Glomerular visceral epithelial cell (primary cell): ENCODE measurements at regions not wholly inside any gene's neighbourhood (a gene's known extent, or its start where the extent isn't known, plus 50 kb on each side); places are given as distances from the start of the nearest gene placed in this dataset.

Experiments used
- DNase-seq: peaks from one replicate; pipeline ENCODE4 v3.0.0-alpha.2; 2016; ENCODE audit errors: extremely low spot score

DNA sequence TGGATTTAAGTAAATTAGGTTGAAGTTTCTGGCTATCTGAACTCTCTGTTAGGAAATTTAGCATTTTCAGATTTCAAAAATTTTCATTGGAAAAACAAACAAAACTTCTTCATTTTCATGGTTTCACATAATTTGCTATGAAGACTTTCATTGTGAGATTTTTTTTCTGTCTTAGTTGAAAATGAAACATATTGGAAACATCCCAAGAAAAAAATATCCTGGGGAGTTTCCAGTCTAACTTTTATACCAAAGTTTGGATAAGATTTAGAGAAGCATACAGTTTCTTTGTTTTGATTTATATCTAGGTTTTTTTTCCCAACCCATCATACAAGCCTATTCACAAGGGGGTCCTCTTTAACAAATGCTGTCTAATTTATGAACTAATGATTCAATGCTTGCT is 300.5 kb upstream of the SEMA3A start:
- DNase-seq: no peak

GRCh38 chr7:84492098-84493034 is 297.8 kb upstream of the SEMA3A start:
- DNase-seq: no peak

DNA sequence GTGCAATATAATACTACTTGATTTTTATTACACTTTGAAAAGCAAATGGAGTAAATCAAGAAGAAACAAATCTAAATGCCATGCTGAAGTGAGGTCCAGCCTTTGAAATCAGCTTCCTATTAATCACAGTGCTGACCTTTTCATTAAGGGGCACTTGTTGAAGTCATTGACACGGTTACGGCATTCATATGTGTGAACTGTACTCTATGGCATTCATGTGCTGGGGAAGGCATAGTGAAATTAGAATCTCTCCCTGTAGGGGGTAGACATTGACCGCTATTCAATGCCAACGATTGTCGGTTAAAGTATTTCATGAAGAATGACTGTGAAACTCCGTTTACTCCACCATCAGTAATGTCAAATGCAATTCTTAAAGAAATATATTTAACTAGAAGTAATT is 296.1 kb upstream of the SEMA3A start:
- DNase-seq: no peak

DNA sequence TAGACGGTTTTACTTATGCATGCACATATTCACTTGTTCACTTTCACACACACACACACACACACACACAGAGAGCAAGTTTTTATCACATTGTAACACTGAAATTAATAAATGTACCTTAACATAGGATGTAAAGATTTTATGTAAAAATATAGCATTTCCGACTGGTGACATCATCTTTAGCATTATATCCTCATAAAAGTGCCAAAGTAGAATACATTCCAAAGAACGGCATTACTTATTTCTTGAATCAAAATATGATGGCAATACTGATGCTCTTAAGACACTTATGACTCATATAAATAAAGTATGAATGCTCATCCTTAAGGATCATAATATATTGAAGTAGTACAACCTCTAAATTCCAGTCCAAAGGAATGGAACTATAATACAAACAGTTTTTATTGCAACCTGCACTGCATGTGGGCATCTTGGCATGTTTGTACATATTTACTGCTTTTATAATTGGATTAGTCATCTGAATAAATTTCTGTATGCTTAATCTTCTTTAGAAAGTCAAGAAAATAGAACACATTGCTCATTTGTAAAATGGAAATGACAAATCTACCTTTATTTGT is 290.0 kb upstream of the SEMA3A start:
- no peak for DNase-seq

DNA sequence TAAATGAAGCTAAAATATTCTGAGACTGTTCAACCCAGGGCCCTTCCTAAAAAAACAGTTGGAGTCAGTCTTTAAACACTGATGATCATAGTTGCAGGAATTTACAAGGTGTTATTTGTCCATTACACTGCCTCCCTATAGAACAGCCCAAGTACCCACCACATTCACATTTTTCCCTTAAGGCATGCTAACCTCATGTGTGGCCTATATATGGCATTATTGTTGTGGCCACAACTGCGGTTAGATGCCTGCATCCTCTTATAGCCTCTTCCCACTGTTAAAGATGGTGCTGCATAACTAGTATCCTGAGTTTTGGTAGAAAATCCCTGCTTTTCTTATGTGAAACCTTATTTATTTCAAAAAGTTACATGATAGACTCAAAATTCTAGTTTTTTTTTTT is 287.9 kb upstream of the SEMA3A start:
- DNase-seq: no peak

- DNase-seq: no peak
Measured at GRCh38 chr7:84479059-84479458, 284.5 kb upstream of the SEMA3A start.

GRCh38 chr7:84477786-84478478 is 283.3 kb upstream of the SEMA3A start:
- DNase-seq: peak; percentile 7

DNA sequence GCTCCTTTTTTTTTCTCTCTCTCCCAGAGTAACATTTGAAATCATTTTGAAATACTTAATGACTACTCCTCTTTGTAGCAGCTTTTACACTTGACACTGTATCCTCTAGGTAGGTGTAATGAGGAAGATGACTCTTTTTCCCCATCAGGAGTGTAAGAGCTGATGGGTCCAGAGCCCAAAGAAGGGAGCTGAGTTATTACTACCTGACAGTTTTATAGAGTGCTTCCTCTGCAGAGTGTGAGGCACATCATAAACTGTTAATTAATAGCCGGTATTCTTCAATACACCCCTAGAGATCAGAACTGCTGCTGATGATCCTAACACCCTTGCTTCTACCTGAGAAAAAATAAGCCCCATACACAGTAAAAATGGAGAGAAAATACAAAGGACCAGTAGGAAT is 279.8 kb upstream of the SEMA3A start:
- DNase-seq: no peak

- no peak for DNase-seq
Measured at GRCh38 chr7:84471576-84471975, 277.0 kb upstream of the SEMA3A start.

DNA sequence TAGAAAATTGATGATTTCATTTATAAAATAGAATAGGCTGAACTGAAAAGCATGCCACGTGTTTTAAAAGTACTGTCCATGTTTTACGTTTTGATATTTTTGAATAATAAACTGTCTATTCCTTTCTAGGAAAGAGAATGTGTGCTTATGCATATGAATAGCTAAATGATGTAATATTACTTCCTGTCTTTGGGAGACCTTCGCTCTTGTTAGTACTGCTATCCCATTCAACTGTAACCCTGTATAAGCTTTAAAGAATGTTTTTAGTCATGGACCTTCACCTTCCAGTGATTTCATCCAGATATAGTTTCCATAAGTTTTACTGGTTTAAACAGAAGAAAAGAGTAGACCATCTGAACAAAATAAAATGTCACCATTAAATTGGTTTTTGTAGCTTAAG is 274.4 kb upstream of the SEMA3A start:
- DNase-seq: peak; percentile 7

DNA sequence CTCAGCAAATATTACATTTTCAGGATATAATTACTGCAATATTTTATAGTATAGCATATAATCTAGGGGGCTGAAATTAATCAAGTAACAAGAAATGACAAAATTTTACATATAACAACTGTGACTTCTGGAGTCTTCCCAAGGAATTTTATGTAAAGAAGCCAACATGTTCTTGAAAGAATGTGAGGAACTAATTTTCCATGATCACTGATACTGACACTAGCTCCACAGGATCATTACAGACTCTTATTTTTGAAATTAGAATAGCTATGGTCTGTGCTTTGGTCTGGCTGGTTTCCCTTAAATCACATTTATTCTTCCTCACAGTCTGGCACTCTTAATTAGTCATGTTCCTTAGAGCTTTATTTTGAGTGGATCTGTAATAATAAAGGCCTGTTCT is 267.7 kb upstream of the SEMA3A start:
- no peak for DNase-seq

GRCh38 chr7:84461093-84461492 is 266.5 kb upstream of the SEMA3A start:
- no peak for DNase-seq

DNA sequence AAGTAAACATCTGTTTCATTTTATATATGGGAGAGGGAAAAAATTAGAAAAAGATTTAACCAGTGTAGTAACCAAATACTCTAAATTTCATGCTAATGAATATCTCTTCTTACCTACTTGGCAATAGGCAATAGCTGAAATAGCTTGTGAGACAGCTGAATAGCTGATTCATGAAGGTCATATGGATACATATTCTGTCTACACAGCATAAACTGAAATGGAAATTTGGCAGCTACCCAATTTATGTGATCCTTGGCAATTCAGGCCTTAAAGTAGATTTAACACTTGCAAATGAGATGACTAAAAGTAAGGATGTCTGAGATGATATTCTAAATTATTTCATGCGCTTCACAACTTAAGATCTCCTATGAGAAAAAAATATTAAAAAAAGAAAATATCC is 261.2 kb upstream of the SEMA3A start:
- DNase-seq: no peak

- no peak for DNase-seq
Measured at GRCh38 chr7:84454174-84454959, 259.8 kb upstream of the SEMA3A start.

- DNase-seq: no peak
Measured at GRCh38 chr7:84452618-84453017, 258.0 kb upstream of the SEMA3A start.

DNA sequence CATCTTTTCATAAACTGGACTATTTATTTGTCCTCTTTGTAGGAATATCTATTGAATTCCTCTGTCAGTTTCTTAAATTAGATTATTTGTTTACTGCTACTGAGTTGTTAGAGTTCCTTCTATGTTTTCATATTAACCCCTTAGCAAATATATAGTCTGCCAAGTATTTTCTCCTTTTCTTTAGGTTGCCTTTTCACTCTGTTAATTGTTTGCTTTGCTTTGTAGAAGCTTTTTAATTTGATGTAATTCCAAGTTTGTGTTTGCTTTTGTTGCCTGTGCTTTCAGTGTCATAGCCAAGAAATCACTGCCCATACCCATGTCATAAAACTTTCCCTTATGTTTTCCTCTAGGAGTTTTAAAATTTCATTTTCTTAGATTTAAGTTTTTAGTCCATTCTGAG is 256.2 kb upstream of the SEMA3A start:
- no peak for DNase-seq

- DNase-seq: no peak
Measured at GRCh38 chr7:84447636-84448293, 253.2 kb upstream of the SEMA3A start.

GRCh38 chr7:84446991-84447480 is 252.4 kb upstream of the SEMA3A start:
- no peak for DNase-seq

DNA sequence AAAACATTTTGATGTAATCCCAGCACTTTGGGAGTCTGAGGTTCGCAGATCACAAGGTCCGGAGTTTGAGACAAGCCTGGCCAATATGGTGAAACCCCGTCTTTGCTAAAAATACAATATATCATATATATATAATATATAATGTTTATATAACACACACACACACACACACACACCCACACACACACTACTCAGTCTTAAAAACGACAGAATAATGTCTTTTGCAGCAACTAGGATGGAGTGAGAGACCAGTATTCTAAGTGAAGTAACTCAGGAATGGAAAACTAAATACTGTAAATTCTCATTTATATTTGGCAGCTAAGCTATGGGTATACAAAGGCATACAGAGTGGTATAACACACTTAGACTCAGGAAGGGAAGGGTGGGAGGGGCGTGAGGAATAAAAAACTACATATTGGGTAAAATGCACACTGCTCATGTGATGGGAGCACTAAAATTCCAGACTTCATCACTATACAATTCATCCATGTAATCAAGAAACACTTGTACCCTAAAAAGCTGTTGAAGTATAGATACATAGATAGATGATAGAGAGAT is 231.2 kb upstream of the SEMA3A start:
- DNase-seq: no peak

- DNase-seq: no peak
Measured at GRCh38 chr7:84422790-84423189, 228.2 kb upstream of the SEMA3A start.
